ENCODE measurements at regions not wholly inside any gene's neighbourhood (a gene's known extent, or its start where the extent isn't known, plus 50 kb on each side); places are given as distances from the start of the nearest gene placed in this dataset.

DNA sequence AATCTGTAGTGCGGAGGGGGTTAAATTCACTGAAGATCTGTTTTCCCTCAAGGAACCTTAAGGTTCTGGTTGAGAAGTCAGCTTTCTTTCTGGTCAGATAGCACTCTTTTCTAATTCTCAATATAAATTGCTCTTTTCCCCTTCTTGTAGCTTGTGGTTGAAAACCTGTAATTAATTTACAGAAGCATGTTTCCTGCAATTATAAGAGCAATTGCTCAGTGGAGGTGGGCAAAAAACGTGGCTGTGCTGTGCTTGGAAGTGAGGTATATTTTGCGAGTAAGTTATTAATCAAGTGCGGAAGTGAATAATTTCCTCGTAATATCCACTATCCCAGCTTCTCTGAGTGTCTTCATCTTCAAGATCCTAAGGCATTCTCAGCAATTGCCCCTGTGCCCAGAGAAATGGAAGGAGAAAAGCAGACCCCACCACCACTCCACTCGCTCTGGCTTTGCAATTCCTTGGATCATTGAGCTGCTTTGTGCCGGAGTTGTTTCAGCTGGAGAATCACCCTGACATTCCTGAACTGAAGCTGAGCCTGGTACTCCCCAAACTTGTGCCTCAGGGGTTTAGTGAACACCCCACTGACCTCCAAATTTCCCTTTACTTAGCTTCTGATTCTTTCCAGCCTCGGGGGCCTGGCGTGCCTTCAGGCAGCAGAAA, 140.6 kb downstream of the LRRC70 start:
- Mint-ChIP-seq H3K27me3 (peaks cover 20 to 24% of the 10 kb centered on the region in 2 donors), H3K9me3 (peaks cover 0 to 3% (median 0%) of the 10 kb centered on the region in 8 donors), H3K27ac (no peak overlapping the region), H3K4me3 (no peak overlapping the region), H3K4me1 (no peaks in the 10 kb centered on the region), H3K36me3 (no peaks in the 10 kb centered on the region)
- intact Hi-C loops (cut with micrococcal nuclease), result loop anchor here (2.0 kb wide), 1 partner anchor 258 kb away; no protein-coding TSS in a partner anchor
- H3K27ac ChIP-seq (ENCODE audit: low read depth, low read length), result no peak overlapping the region
- no peaks in the 10 kb centered on the region for H3K27me3 ChIP-seq (ENCODE audit: insufficient read depth, low read length)
- H3K9me3 ChIP-seq (ENCODE audit: control insufficient read depth in 1 of 2, low read length in 2 of 2), result no peaks in the 10 kb centered on the region
- POLR2A ChIA-PET (ENCODE audit: partially characterized antibody), result no interaction called here
- no peak for DNase-seq
- CTCF ChIA-PET (ENCODE audit: partially characterized antibody), result no interaction called here
- H3K4me3 ChIP-seq (ENCODE audit: low read length in 2 of 2), result no peak overlapping the region
- no peaks in the 10 kb centered on the region for H3K36me3 ChIP-seq (ENCODE audit: insufficient read depth, low read length)
- no peaks in the 10 kb centered on the region for H3K4me1 ChIP-seq (ENCODE audit: insufficient read depth, low read length)

DNA sequence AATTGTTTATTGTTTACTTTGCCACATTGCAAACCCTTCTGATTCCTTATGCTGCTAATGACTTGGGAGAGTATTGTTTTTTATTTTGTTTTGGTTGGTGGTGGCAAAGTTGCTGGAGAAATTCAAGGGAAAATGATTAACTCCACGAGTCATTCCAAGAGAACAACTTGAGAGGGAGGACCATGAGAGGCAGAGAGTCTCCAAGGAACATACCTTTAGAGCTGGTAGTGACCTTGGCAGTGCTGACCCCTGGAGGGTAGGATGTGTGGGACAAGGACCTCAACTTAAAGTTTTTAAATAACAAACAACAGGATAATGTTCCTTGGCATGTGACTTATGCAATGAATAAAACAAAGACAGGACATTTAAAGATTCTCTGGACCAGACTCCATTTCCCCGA, 139.7 kb downstream of the LRRC70 start:
- ChIA-PET CTCF (ENCODE audit: partially characterized antibody) (no interaction called here), POLR2A (ENCODE audit: partially characterized antibody) (no interaction called here)
- intact Hi-C loops (cut with micrococcal nuclease), result loop anchor here (2.0 kb wide), 1 partner anchor 258 kb away; no protein-coding TSS in a partner anchor

DNA sequence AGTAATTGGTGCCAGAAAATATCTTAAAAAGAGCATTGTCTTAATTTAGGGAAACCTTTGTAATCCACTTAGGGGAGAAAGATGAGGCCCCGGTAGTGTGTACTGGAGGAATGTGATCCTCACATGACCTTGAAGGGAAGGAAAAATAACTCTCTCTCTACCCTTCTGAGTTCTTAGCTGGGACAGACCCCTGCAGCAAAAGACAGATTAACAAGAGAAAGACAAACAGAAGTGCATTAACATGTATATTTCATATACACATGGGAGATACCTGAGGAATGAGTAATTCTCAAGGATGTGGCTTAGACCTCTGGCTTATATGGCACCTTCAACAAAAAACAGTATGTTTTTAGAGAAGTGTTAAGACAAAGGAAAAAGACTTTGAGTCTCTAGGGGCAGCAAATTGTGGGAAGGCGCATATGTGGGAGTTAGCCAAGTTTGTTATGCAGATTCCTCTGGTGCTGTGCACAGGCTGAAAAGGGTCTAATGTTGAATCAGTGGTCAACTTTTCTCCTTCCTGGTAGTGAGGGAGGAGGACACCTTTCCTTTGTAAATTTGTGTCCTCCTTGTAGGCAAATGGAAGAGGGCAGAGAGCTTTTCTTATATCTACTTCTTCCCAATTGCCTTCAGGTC, 138.8 kb downstream of the LRRC70 start:
- Histone ChIP-seq H3K36me3 (ENCODE audit: insufficient read depth, low read length) (no peaks in the 10 kb centered on the region), H3K27ac (ENCODE audit: low read depth, low read length) (no peak overlapping the region), H3K4me1 (ENCODE audit: insufficient read depth, low read length) (no peaks in the 10 kb centered on the region), H3K9me3 (ENCODE audit: control insufficient read depth in 1 of 2, low read length in 2 of 2) (no peaks in the 10 kb centered on the region), H3K4me3 (ENCODE audit: low read length in 2 of 2) (no peak overlapping the region), H3K27me3 (ENCODE audit: insufficient read depth, low read length) (no peaks in the 10 kb centered on the region)
- Mint-ChIP-seq H3K36me3 (no peaks in the 10 kb centered on the region), H3K4me1 (no peaks in the 10 kb centered on the region), H3K27ac (peak overlapping the region in 1 of 7 donors; percentile 19), H3K9me3 (peaks cover 0 to 5% (median 0%) of the 10 kb centered on the region in 8 donors), H3K4me3 (no peak overlapping the region), H3K27me3 (peaks cover 19 to 24% of the 10 kb centered on the region in 2 donors)
- ChIA-PET CTCF (ENCODE audit: partially characterized antibody) (no interaction called here), POLR2A (ENCODE audit: partially characterized antibody) (no interaction called here)
- DNase-seq, result no peak
- intact Hi-C loops (cut with micrococcal nuclease), result no loop called here

More for the DNA sequence above, 139.7 kb downstream of the LRRC70 start:
- no peak overlapping the region for H3K4me3 Mint-ChIP-seq
- H3K36me3 Mint-ChIP-seq, result no peaks in the 10 kb centered on the region
- DNase-seq, result no peak
- peaks cover 23 to 24% of the 10 kb centered on the region in 2 donors for H3K27me3 Mint-ChIP-seq
- Histone ChIP-seq H3K9me3 (ENCODE audit: control insufficient read depth in 1 of 2, low read length in 2 of 2) (no peaks in the 10 kb centered on the region), H3K27me3 (ENCODE audit: insufficient read depth, low read length) (no peaks in the 10 kb centered on the region), H3K36me3 (ENCODE audit: insufficient read depth, low read length) (no peaks in the 10 kb centered on the region), H3K4me1 (ENCODE audit: insufficient read depth, low read length) (no peaks in the 10 kb centered on the region), H3K4me3 (ENCODE audit: low read length in 2 of 2) (no peak overlapping the region), H3K27ac (ENCODE audit: low read depth, low read length) (no peak overlapping the region)
- H3K9me3 Mint-ChIP-seq, result peaks cover 0 to 3% (median 0%) of the 10 kb centered on the region in 8 donors
- no peak overlapping the region for H3K27ac Mint-ChIP-seq
- H3K4me1 Mint-ChIP-seq, result no peaks in the 10 kb centered on the region

DNA sequence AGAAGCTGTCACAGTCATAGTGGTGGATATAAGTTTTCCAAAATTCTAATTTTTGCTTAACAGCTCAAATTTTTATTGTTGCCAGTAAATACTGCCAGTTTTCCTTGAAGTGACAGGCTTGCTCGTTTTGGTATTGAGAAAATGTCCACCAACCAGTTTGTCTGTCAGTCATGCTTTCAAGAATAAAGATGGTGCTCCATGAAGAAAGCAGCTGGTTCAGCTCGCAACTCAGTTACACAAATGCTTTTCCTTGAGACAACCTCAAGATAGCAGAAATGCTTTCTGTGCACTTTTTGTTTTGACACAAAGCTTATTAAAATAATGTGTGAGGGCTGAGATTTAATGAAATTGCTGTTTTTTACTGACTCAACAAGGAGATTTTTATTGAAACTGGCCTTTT, 135.7 kb downstream of the LRRC70 start:
- intact Hi-C loops (cut with micrococcal nuclease), result no loop called here
- CTCF ChIA-PET (ENCODE audit: partially characterized antibody), result no interaction called here
- no peaks in the 10 kb centered on the region for H3K4me1 Mint-ChIP-seq
- H3K36me3 Mint-ChIP-seq, result no peaks in the 10 kb centered on the region
- H3K4me3 Mint-ChIP-seq, result no peak overlapping the region
- peaks cover 0 to 6% (median 0%) of the 10 kb centered on the region in 8 donors for H3K9me3 Mint-ChIP-seq
- no peaks in the 10 kb centered on the region for H3K4me1 ChIP-seq (ENCODE audit: insufficient read depth, low read length)
- DNase-seq, result no peak
- H3K27ac ChIP-seq (ENCODE audit: low read depth, low read length), result no peak overlapping the region
- H3K27me3 Mint-ChIP-seq, result peaks cover 9 to 16% of the 10 kb centered on the region in 2 donors
- no peaks in the 10 kb centered on the region for H3K9me3 ChIP-seq (ENCODE audit: control insufficient read depth in 1 of 2, low read length in 2 of 2)
- H3K36me3 ChIP-seq (ENCODE audit: insufficient read depth, low read length), result no peaks in the 10 kb centered on the region
- no peak overlapping the region for H3K27ac Mint-ChIP-seq
- H3K4me3 ChIP-seq (ENCODE audit: low read length in 2 of 2), result no peak overlapping the region
- POLR2A ChIA-PET (ENCODE audit: partially characterized antibody), result no interaction called here
- no peaks in the 10 kb centered on the region for H3K27me3 ChIP-seq (ENCODE audit: insufficient read depth, low read length)

DNA sequence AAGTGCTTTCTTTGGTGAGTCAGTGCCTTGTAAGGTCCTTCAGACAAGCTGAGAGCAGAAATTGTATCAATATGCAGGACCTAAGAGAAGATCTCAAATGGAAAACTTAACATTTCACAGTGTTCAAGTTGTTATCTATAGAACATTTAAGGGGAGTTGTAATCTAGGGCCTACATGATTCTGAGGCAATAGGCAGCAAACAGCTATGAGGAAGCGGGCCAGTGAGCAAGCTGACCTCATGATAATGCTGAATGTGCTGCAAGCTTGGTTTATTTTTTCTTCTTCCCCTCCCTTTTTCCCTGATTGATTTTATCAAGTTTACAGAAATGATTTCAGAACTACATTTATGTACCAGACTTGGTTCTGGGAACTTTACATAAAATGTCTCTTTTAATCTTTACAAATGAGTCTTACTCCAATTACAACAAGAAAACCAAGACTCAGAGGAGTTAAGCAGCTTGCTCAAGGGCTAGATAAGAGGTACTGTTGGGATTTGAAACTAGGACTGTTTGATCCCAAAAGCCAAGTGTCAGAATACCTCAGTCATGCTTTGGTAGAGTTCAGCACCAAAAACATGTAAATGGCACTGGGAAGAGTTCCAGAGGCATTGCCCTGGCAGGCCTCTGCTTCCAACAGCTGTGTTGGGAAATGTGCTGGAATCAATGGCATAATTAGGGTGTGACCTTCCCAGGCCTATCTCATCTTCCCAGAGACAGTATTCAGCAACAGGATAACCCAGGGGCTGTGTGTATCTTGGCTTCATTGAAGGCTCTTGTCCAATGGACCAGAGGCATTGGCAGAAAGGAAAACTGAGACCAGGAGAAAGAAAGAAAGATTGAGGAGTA, 130.1 kb downstream of the LRRC70 start:
- H3K4me1 ChIP-seq (ENCODE audit: insufficient read depth, low read length), result no peaks in the 10 kb centered on the region
- H3K27ac ChIP-seq (ENCODE audit: low read depth, low read length), result no peak overlapping the region
- no peaks in the 10 kb centered on the region for H3K4me1 Mint-ChIP-seq
- no peak overlapping the region for H3K4me3 ChIP-seq (ENCODE audit: low read length in 2 of 2)
- H3K27me3 Mint-ChIP-seq, result peaks cover 0 to 1% of the 10 kb centered on the region in 2 donors
- H3K27me3 ChIP-seq (ENCODE audit: insufficient read depth, low read length), result no peaks in the 10 kb centered on the region
- no peaks in the 10 kb centered on the region for H3K36me3 Mint-ChIP-seq
- H3K27ac Mint-ChIP-seq, result no peak overlapping the region
- DNase-seq, result no peak
- CTCF ChIA-PET (ENCODE audit: partially characterized antibody), result no interaction called here
- no peak overlapping the region for H3K4me3 Mint-ChIP-seq
- no peaks in the 10 kb centered on the region for H3K36me3 ChIP-seq (ENCODE audit: insufficient read depth, low read length)
- intact Hi-C loops (cut with micrococcal nuclease), result no loop called here
- no peaks in the 10 kb centered on the region for H3K9me3 ChIP-seq (ENCODE audit: control insufficient read depth in 1 of 2, low read length in 2 of 2)
- peaks cover 0 to 13% (median 6%) of the 10 kb centered on the region in 8 donors for H3K9me3 Mint-ChIP-seq
- POLR2A ChIA-PET (ENCODE audit: partially characterized antibody), result no interaction called here

DNA sequence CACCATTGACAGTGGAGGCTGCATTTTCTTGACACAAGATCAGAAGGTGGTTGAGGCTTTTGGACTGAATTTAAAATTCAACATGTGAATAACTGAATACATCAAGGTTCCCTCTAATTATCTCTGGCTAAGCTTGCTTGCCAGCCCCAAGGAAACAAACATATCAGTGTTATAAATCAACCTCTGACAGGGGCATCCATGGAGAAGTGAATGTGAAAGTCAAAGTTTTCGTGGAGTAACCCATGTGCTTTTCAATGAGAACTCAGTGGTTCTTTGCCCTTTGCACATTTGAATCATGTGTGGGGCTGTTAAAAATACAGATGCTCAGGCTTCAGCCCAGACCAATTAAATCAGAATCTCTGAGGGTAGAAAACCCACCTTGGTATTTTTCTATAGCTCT, 128.9 kb downstream of the LRRC70 start:
- Mint-ChIP-seq H3K27ac (no peak overlapping the region), H3K27me3 (peaks cover 0 to under 1% of the 10 kb centered on the region in 2 donors), H3K4me1 (no peaks in the 10 kb centered on the region), H3K36me3 (no peaks in the 10 kb centered on the region), H3K4me3 (no peak overlapping the region), H3K9me3 (peaks cover 0 to 13% (median 5%) of the 10 kb centered on the region in 8 donors)
- intact Hi-C loops (cut with micrococcal nuclease), result no loop called here
- Histone ChIP-seq H3K36me3 (ENCODE audit: insufficient read depth, low read length) (no peaks in the 10 kb centered on the region), H3K9me3 (ENCODE audit: control insufficient read depth in 1 of 2, low read length in 2 of 2) (no peaks in the 10 kb centered on the region), H3K27me3 (ENCODE audit: insufficient read depth, low read length) (no peaks in the 10 kb centered on the region), H3K4me1 (ENCODE audit: insufficient read depth, low read length) (no peaks in the 10 kb centered on the region), H3K27ac (ENCODE audit: low read depth, low read length) (no peak overlapping the region), H3K4me3 (ENCODE audit: low read length in 2 of 2) (no peak overlapping the region)
- POLR2A ChIA-PET (ENCODE audit: partially characterized antibody), result no interaction called here
- CTCF ChIA-PET (ENCODE audit: partially characterized antibody), result no interaction called here
- DNase-seq, result no peak

DNA sequence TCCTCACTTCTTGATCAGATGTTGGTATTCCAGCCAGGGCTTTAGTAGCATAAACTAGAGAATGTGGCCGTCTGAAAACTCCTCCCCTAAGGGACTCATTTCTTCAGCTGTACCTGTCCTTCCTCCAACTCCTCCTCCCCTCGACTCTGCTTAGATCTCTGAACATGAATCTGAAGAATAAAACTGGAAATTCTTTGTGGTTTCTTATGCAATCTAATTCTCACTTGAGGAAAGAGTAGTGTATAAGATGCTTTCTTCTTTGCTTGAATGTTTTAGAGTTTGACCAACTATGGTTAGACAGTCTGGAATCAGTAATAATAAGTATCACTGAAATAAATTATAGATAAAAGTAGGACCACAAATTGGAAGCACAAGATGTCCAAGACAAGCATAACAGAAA, 128.5 kb downstream of the LRRC70 start:
- H3K36me3 Mint-ChIP-seq, result no peaks in the 10 kb centered on the region
- H3K36me3 ChIP-seq (ENCODE audit: insufficient read depth, low read length), result no peaks in the 10 kb centered on the region

More for the DNA sequence above, 128.5 kb downstream of the LRRC70 start:
- Mint-ChIP-seq H3K4me1 (no peaks in the 10 kb centered on the region), H3K27ac (no peak overlapping the region), H3K27me3 (peaks cover 1 to 4% of the 10 kb centered on the region in 2 donors), H3K4me3 (no peak overlapping the region), H3K9me3 (peaks cover 0 to 13% (median 5%) of the 10 kb centered on the region in 8 donors)
- no peak overlapping the region for H3K27ac ChIP-seq (ENCODE audit: low read depth, low read length)
- intact Hi-C loops (cut with micrococcal nuclease), result no loop called here
- H3K4me1 ChIP-seq (ENCODE audit: insufficient read depth, low read length), result no peaks in the 10 kb centered on the region
- no peak overlapping the region for H3K4me3 ChIP-seq (ENCODE audit: low read length in 2 of 2)
- ChIA-PET CTCF (ENCODE audit: partially characterized antibody) (no interaction called here), POLR2A (ENCODE audit: partially characterized antibody) (no interaction called here)
- DNase-seq, result no peak
- no peaks in the 10 kb centered on the region for H3K9me3 ChIP-seq (ENCODE audit: control insufficient read depth in 1 of 2, low read length in 2 of 2)
- no peaks in the 10 kb centered on the region for H3K27me3 ChIP-seq (ENCODE audit: insufficient read depth, low read length)

Measured in CD4-positive, alpha-beta memory T cell (primary cell).